Astrocyte (in vitro differentiated cells and primary cell): ENCODE measurements at regions not wholly inside any gene's neighbourhood (a gene's known extent, or its start where the extent isn't known, plus 50 kb on each side); places are given as distances from the start of the nearest gene placed in this dataset.

Experiments
- DNase-seq: peaks from one replicate; pipeline ENCODE4 v3.0.0-alpha.2; 2010; ENCODE audit warnings: low read depth
- FAIRE-seq: peaks from 2 replicates; lab custom pipeline; 2011; peaks lifted over from hg19 to GRCh38; lab: Jason Lieb, UNC
- H2AFZ ChIP-seq: 2 replicates; pipeline ENCODE4 v1.6.0; 2012; ENCODE audit warnings: low read depth, low read length, inconsistent platforms
- H3K27ac ChIP-seq: 2 replicates; pipeline ENCODE4 v1.5.1; 2011; ENCODE audit warnings: low read depth, low read length, inconsistent platforms
- H3K27me3 ChIP-seq: 2 replicates; pipeline ENCODE4 v1.6.0; 2011; ENCODE audit warnings: low read length, inconsistent platforms; ENCODE audit not compliant: insufficient read depth
- H3K36me3 ChIP-seq: 2 replicates; pipeline ENCODE4 v1.5.1; 2011; ENCODE audit warnings: low read length, inconsistent platforms; ENCODE audit not compliant: insufficient read depth
- H3K4me1 ChIP-seq: 2 replicates; pipeline ENCODE4 v1.5.1; 2011; ENCODE audit warnings: low read length, inconsistent platforms; ENCODE audit not compliant: insufficient read depth
- H3K4me2 ChIP-seq: 2 replicates; pipeline ENCODE4 v1.6.0; 2012; ENCODE audit warnings: low read length, inconsistent platforms
- H3K4me3 ChIP-seq: 2 replicates; pipeline ENCODE4 v1.5.1; 2011; ENCODE audit warnings: low read depth, mild to moderate bottlenecking, low read length, inconsistent platforms; ENCODE audit not compliant: insufficient read depth
- H3K79me2 ChIP-seq: 2 replicates; pipeline ENCODE4 v1.6.0; 2012; ENCODE audit warnings: mild to moderate bottlenecking, low read length, inconsistent platforms; ENCODE audit not compliant: insufficient read depth
- H3K9ac ChIP-seq: 2 replicates; pipeline ENCODE4 v1.6.0; 2012; ENCODE audit warnings: mild to moderate bottlenecking, low read length, inconsistent platforms
- H3K9me3 ChIP-seq: 2 replicates; pipeline ENCODE4 v1.5.1; 2012; ENCODE audit warnings: low read depth, mild to moderate bottlenecking, low read length, inconsistent platforms; ENCODE audit not compliant: insufficient read depth
- H4K20me1 ChIP-seq: 2 replicates; pipeline ENCODE4 v1.6.0; 2012; ENCODE audit warnings: low read length, inconsistent platforms; ENCODE audit not compliant: insufficient read depth
- H3K27ac Mint-ChIP-seq: one replicate; pipeline ENCODE4 v1.8.0; 2021; ENCODE audit warnings: mild to moderate bottlenecking, mixed read lengths; ENCODE audit not compliant: unreplicated experiment
- H3K27me3 Mint-ChIP-seq: one replicate; pipeline ENCODE4 v1.8.0; 2021; ENCODE audit warnings: low read depth, mixed read lengths; ENCODE audit not compliant: unreplicated experiment
- H3K36me3 Mint-ChIP-seq: one replicate; pipeline ENCODE4 v1.8.0; 2021; ENCODE audit warnings: low read depth, mixed read lengths; ENCODE audit not compliant: unreplicated experiment
- H3K4me1 Mint-ChIP-seq: one replicate; pipeline ENCODE4 v1.8.0; 2021; ENCODE audit warnings: low read depth, mixed read lengths; ENCODE audit not compliant: unreplicated experiment
- H3K4me3 Mint-ChIP-seq: one replicate; pipeline ENCODE4 v1.8.0; 2021; ENCODE audit warnings: mild to moderate bottlenecking, moderate library complexity, mixed read lengths; ENCODE audit not compliant: unreplicated experiment
- H3K9me3 Mint-ChIP-seq: one replicate; pipeline ENCODE4 v1.8.0; 2021; ENCODE audit warnings: mild to moderate bottlenecking, mixed read lengths; ENCODE audit not compliant: unreplicated experiment
- CTCF ChIP-seq: IDR thresholded peaks from 2 replicates; pipeline ENCODE4 v1.5.1; 2011; ENCODE audit warnings: low read depth, mild to moderate bottlenecking, inconsistent platforms, low read length, moderate library complexity; ENCODE audit not compliant: insufficient read depth
- EZH2 ChIP-seq: IDR thresholded peaks from 2 replicates; pipeline ENCODE4 v1.6.1; 2012; ENCODE audit warnings: mild to moderate bottlenecking, low read length, inconsistent platforms; ENCODE audit not compliant: insufficient read depth

GRCh38 chr22:49592780-49593501 lies 234.7 kb downstream of the BRD1 start:
- Mint-ChIP-seq H3K4me3 (no peak overlapping the region), H3K27me3 (peaks cover 14% of the 10 kb centered on the region), H3K4me1 (no peaks in the 10 kb centered on the region), H3K9me3 (peaks cover 8% of the 10 kb centered on the region), H3K36me3 (no peaks in the 10 kb centered on the region), H3K27ac (no peak overlapping the region)
- FAIRE-seq (no peak), DNase-seq (no peak)
- Histone ChIP-seq H3K27ac (no peak overlapping the region), H3K9me3 (peaks cover 18% of the 10 kb centered on the region), H4K20me1 (no peaks in the 10 kb centered on the region), H3K27me3 (no peaks in the 10 kb centered on the region), H3K4me3 (no peak overlapping the region), H3K4me1 (no peaks in the 10 kb centered on the region), H2AFZ (no peak overlapping the region), H3K9ac (no peak overlapping the region), H3K36me3 (no peaks in the 10 kb centered on the region), H3K79me2 (no peaks in the 10 kb centered on the region), H3K4me2 (no peak overlapping the region)
- TF ChIP-seq CTCF (no peak), EZH2 (no peak)

- no peaks in the 10 kb centered on the region for H3K4me1 ChIP-seq
- H3K4me3 Mint-ChIP-seq, result no peak overlapping the region
- H3K36me3 Mint-ChIP-seq, result no peaks in the 10 kb centered on the region
- no peaks in the 10 kb centered on the region for H3K4me1 Mint-ChIP-seq
- peaks cover 17% of the 10 kb centered on the region for H3K9me3 ChIP-seq
- H2AFZ ChIP-seq, result no peak overlapping the region
- FAIRE-seq, result no peak
- no peak overlapping the region for H3K27ac ChIP-seq
- TF ChIP-seq CTCF (no peak), EZH2 (no peak)
- H3K9me3 Mint-ChIP-seq, result peaks cover 8% of the 10 kb centered on the region
- H3K4me3 ChIP-seq, result no peak overlapping the region
- no peaks in the 10 kb centered on the region for H3K36me3 ChIP-seq
- H3K27ac Mint-ChIP-seq, result no peak overlapping the region
- no peaks in the 10 kb centered on the region for H3K79me2 ChIP-seq
- no peak overlapping the region for H3K9ac ChIP-seq
- H3K27me3 Mint-ChIP-seq, result peaks cover 24% of the 10 kb centered on the region
- DNase-seq, result no peak
- no peaks in the 10 kb centered on the region for H4K20me1 ChIP-seq
- no peak overlapping the region for H3K4me2 ChIP-seq
- no peaks in the 10 kb centered on the region for H3K27me3 ChIP-seq
Observed at GRCh38 chr22:49590851-49591445, 236.7 kb downstream of the BRD1 start.

- no peak overlapping the region for H3K4me2 ChIP-seq
- Mint-ChIP-seq H3K9me3 (peaks cover 8% of the 10 kb centered on the region), H3K4me3 (no peak overlapping the region), H3K27ac (no peak overlapping the region), H3K4me1 (no peaks in the 10 kb centered on the region), H3K36me3 (no peaks in the 10 kb centered on the region), H3K27me3 (peaks cover 27% of the 10 kb centered on the region)
- H3K27ac ChIP-seq, result no peak overlapping the region
- H4K20me1 ChIP-seq, result no peaks in the 10 kb centered on the region
- no peaks in the 10 kb centered on the region for H3K4me1 ChIP-seq
- no peak overlapping the region for H3K4me3 ChIP-seq
- H3K9ac ChIP-seq, result no peak overlapping the region
- H3K79me2 ChIP-seq, result no peaks in the 10 kb centered on the region
- no peak for DNase-seq
- no peak overlapping the region for H2AFZ ChIP-seq
- peaks cover 12% of the 10 kb centered on the region for H3K9me3 ChIP-seq
- no peaks in the 10 kb centered on the region for H3K27me3 ChIP-seq
- FAIRE-seq, result no peak
- TF ChIP-seq EZH2 (no peak), CTCF (no peak)
- no peaks in the 10 kb centered on the region for H3K36me3 ChIP-seq
Observed at GRCh38 chr22:49590381-49590780, 237.3 kb downstream of the BRD1 start.
